ENCODE measurements at regions not wholly inside any gene's neighbourhood (a gene's known extent, or its start where the extent isn't known, plus 50 kb on each side); places are given as distances from the start of the nearest gene placed in this dataset.

DNA sequence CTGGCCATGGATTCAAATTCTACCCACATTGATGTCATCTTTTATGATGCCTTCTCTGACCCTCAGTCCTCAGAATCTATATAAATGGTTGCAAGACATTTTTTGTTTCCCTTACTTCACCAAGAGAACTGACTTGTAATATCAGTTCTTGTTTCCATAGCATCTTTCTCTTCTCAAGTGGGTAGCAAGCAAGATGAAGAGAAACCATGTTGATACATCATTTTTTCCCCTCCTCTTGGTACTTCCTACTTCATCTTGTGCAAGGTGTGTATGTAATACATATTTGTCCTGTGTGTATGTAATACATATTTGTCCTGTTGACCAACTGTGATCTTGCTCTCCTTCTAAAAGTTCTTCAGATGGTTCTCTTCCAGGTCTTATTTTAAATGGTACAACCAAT is 348.6 kb downstream of the PTEN start:
- H3K36me3 Mint-ChIP-seq (ENCODE audit: low read depth) = no peaks in the 10 kb centered on the region
- H3K9me3 Mint-ChIP-seq = peaks cover 7% of the 10 kb centered on the region
- no peak overlapping the region for H3K27ac Mint-ChIP-seq
- no peak overlapping the region for H3K4me3 Mint-ChIP-seq
- no peaks in the 10 kb centered on the region for H3K27me3 Mint-ChIP-seq
- H3K4me1 Mint-ChIP-seq (ENCODE audit: low read depth) = peaks cover 21% of the 10 kb centered on the region

DNA sequence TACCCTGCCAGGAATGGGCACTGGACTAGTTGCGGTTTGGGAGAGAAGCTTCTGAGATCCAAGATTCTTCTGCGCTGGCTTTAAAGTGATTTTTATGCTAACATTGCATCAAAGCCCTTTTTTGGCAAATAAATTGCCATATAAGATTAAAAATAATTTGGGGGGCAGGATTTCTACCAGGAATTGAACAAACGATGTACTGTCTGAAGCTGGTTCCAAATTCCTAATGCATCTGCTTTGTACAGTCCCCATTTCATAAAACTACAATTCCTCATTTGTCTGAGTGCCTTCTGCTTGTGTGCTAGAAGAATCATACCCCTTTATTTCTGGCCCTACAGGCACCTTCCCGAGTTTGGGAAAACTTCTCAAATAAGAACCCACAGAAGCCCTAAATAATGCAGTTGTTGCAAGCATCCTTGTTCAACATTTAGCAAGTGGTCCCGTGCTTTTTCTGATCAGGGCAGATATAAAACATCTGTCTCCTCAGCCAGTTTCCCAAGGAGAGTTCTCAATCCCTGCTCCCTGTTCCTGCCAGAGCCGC is 349.7 kb downstream of the PTEN start:
- H3K4me3 Mint-ChIP-seq = no peak overlapping the region
- peaks cover 21% of the 10 kb centered on the region for H3K4me1 Mint-ChIP-seq (ENCODE audit: low read depth)
- no peak overlapping the region for H3K27ac Mint-ChIP-seq
- no peaks in the 10 kb centered on the region for H3K27me3 Mint-ChIP-seq
- H3K36me3 Mint-ChIP-seq (ENCODE audit: low read depth) = no peaks in the 10 kb centered on the region
- H3K9me3 Mint-ChIP-seq = peaks cover 7% of the 10 kb centered on the region

DNA sequence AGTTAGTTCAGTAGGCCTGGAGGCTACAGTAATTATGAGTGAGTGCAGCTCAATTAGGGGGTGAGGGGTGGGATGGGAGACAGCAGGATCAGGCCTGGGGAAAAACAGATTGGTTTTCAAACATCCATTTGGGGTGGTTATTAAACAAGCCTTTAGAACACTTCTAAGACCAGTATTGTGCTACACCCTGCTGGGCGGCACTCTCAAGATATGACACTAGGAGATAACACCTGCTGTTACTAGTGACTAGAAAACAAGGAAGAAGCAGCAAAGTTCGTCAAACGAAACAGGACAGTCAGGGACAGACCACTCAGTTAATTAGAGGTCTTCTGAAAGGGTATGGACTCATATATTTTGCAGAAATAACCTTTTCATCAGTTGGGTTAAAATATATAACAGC is 353.6 kb downstream of the PTEN start:
- H3K27me3 Mint-ChIP-seq = no peaks in the 10 kb centered on the region
- H3K4me1 Mint-ChIP-seq (ENCODE audit: low read depth) = peaks cover 5% of the 10 kb centered on the region
- H3K27ac Mint-ChIP-seq = no peak overlapping the region
- no peaks in the 10 kb centered on the region for H3K36me3 Mint-ChIP-seq (ENCODE audit: low read depth)
- H3K4me3 Mint-ChIP-seq = no peak overlapping the region
- H3K9me3 Mint-ChIP-seq = peaks cover 2% of the 10 kb centered on the region

DNA sequence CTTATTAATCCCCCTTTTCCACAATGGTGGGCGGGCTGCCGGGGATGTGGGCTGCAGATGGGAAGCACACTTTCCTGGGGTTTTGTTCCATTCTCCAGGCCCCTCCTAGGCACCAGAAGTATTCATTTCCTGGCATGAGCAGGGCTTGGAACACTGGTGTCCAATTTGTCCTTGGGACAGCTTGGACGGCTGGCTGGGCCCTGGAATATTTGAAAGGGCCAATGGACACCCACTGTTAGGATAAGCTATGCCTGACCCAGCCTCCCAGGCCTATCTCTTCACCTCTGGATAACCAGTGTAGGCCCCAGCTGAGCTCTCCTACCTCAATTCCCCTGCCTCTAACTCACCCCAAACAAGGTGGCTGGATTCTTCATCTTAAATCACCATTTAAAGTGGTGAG is 354.9 kb downstream of the PTEN start:
- Mint-ChIP-seq H3K9me3 (peaks cover 2% of the 10 kb centered on the region), H3K4me1 (ENCODE audit: low read depth) (no peaks in the 10 kb centered on the region), H3K36me3 (ENCODE audit: low read depth) (no peaks in the 10 kb centered on the region), H3K4me3 (no peak overlapping the region), H3K27ac (no peak overlapping the region), H3K27me3 (no peaks in the 10 kb centered on the region)

DNA sequence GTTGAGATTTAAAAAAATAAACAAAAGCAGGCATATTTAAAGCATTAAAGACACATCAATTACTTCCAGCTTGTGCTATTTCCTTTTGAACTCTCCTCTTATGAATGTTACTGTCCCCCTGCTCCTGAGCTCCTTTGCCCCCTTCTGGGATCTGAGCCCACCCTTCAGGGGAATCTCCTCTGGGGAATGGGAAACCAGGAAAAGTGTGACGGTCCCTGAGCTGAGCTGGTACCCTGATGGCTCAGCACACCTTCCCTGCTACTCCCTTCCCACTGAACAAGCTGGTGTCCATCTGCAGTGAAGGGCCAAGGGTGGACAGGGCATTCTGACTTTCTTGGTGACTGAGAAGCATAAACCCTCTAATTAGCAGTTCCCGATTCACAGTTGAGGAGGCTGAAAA is 356.3 kb downstream of the PTEN start:
- no peak overlapping the region for H3K4me3 Mint-ChIP-seq
- H3K4me1 Mint-ChIP-seq (ENCODE audit: low read depth) = no peaks in the 10 kb centered on the region
- no peaks in the 10 kb centered on the region for H3K27me3 Mint-ChIP-seq
- H3K36me3 Mint-ChIP-seq (ENCODE audit: low read depth) = no peaks in the 10 kb centered on the region
- H3K27ac Mint-ChIP-seq = no peak overlapping the region
- H3K9me3 Mint-ChIP-seq = no peaks in the 10 kb centered on the region

DNA sequence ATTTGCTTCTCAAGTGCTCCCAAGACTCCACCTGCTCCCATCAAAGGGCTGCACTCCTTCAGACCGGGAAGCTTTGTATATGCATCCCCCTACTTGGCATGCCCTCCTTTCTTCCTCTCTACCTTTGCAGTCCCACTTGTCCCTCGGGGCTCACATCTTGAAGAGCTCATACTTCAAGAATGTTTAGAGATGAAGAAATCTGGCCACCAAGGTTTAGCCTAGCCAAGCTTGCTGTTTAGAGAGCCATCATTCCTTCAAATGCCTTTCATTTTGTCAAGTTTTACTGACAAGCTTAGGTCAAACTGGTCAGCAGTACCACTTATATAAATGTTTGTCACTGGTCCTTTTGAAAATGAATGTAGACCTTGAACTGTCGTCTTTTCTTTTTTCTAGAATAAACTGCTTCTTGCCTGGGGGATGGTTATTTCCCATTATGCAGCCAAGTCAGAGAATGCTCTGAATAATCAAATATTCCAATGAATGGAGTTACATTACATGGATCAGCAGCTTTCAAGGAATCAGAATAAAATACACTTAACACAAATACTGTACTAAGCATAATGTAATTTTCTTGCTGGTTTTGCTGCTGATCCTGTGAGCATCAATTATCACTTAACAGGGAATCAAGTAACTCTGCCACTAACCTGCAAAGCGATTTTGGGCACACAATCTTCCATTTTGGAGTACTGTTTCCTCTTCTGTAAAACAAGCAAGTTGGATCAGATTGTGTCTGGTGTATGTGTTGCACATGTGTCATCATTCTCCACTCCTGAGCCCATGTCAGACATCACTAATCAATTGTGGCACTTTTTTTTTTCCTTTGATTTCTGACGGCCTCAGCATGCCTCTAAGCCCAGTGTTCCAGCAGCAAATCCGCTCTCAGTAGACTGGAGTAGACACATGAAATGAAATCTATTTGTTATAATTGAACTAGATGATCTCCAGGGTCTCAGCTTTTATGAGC is 357.9 kb downstream of the PTEN start:
- no peaks in the 10 kb centered on the region for H3K4me1 Mint-ChIP-seq (ENCODE audit: low read depth)
- no peak overlapping the region for H3K4me3 Mint-ChIP-seq
- H3K36me3 Mint-ChIP-seq (ENCODE audit: low read depth) = no peaks in the 10 kb centered on the region
- no peaks in the 10 kb centered on the region for H3K9me3 Mint-ChIP-seq
- no peak overlapping the region for H3K27ac Mint-ChIP-seq
- H3K27me3 Mint-ChIP-seq = no peaks in the 10 kb centered on the region

DNA sequence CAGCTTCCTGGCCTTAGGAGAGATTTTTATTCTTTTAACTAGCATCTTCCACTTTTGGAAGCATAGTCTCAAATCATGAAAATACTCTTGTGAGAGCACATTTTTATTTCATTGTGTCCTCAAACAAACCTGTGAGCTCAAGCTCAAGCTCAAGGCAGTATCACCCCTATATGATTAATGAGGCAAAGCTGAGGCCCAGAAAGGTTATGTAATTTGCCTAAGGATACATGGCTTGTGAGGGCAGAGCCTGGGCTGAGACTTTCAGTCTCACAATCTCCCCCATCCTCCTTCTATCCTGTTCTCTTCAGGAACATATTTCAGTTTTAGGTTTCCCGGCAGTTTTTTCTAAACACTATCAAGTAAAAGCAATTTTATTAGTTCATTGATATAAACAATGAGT is 359.5 kb downstream of the PTEN start:
- no peaks in the 10 kb centered on the region for H3K36me3 Mint-ChIP-seq (ENCODE audit: low read depth)
- no peaks in the 10 kb centered on the region for H3K4me1 Mint-ChIP-seq (ENCODE audit: low read depth)
- no peaks in the 10 kb centered on the region for H3K9me3 Mint-ChIP-seq
- no peak overlapping the region for H3K27ac Mint-ChIP-seq
- no peaks in the 10 kb centered on the region for H3K27me3 Mint-ChIP-seq
- H3K4me3 Mint-ChIP-seq = no peak overlapping the region
